HepG2 (cell line): ENCODE measurements at regions not wholly inside any gene's neighbourhood (a gene's known extent, or its start where the extent isn't known, plus 50 kb on each side); places are given as distances from the start of the nearest gene placed in this dataset.

Experiments used
- ATAC-seq: fragments of 200-7000 bp; cut with Tn5 transposase; 3 replicates; pipeline ENCODE4 v1.9.1; 2020; ENCODE audit warnings: mild to moderate bottlenecking, moderate library complexity
- BruUV-seq: library from RNA; stranded (reverse); fragments of 400-500 nt; replicated peaks from 2 replicates; lab custom pipeline; 2021; lab: Mats Ljungman, UMichigan
- CTCF ChIA-PET: fragments of 300-600 bp; formaldehyde crosslinking; extraction: SDS; loops from one replicate; lab custom pipeline; 2021; ENCODE audit warnings: low total read pairs, inconsistent platforms, low intra/inter-chr PET ratio; lab: Yijun Ruan, JAX
- POLR2A ChIA-PET: fragments of 350-600 bp; sonication (Branson Sonifier 250); formaldehyde crosslinking; loops from one replicate; lab custom pipeline; 2020; ENCODE audit warnings: antibody characterized with exemption, inconsistent platforms; lab: Yijun Ruan, JAX
- DNase-seq: peaks from one replicate; pipeline ENCODE4 v3.0.0-alpha.2; 2015; ENCODE audit warnings: low spot score
- FAIRE-seq: peaks from 3 replicates; lab custom pipeline; 2011; peaks lifted over from hg19 to GRCh38; lab: Jason Lieb, UNC
- H2AFZ ChIP-seq: one replicate; pipeline ENCODE4 v1.6.1; 2011; ENCODE audit warnings: low read length, inconsistent platforms
- H3K27ac ChIP-seq: fragments of 300-600 bp; 3 replicates; pipeline ENCODE4 v1.8.0; 2011; ENCODE audit warnings: mixed run types, mild to moderate bottlenecking, mixed read lengths, low read length, inconsistent platforms; ENCODE audit not compliant: insufficient read depth; ENCODE audit errors: extremely low read length
- H3K27me3 ChIP-seq, 2 experiments: fragments of 200-600 bp in 1 of 2; 2 replicates in 1 of 2; 3 replicates in 1 of 2; pipeline versions ENCODE4 v1.6.0 to v1.8.0; 2011; ENCODE audit warnings: low read length in 2 of 2, mild to moderate bottlenecking in 2 of 2, moderate library complexity in 2 of 2, inconsistent platforms in 1 of 2; ENCODE audit not compliant: insufficient read depth in 2 of 2, control insufficient read depth in 1 of 2
- H3K36me3 ChIP-seq, 2 experiments: fragments of 200-600 bp in 1 of 2; replicated peaks in 1 of 2; 2 replicates in 1 of 2; 3 replicates in 1 of 2; pipeline versions ENCODE4 v1.5.1 to v1.8.0; 2011; ENCODE audit warnings: low read length in 2 of 2, inconsistent platforms in 1 of 2; ENCODE audit not compliant: insufficient read depth in 2 of 2, control insufficient read depth in 1 of 2
- H3K4me1 ChIP-seq: 2 replicates; pipeline ENCODE4 v1.5.1; 2012; ENCODE audit warnings: low read length, inconsistent platforms; ENCODE audit not compliant: insufficient read depth
- H3K4me2 ChIP-seq: 2 replicates; pipeline ENCODE4 v1.6.0; 2011; ENCODE audit warnings: low read depth, low read length, inconsistent platforms
- H3K4me3 ChIP-seq, 3 experiments: fragments of 200-600 bp in 1 of 3; sonication (generic), shearing (Covaris generic) in 1 of 3; replicated peaks in 1 of 3; 2 replicates each; pipeline ENCODE4 v1.5.1; 2011 to 2016; ENCODE audit warnings: low read length in 3 of 3, inconsistent platforms in 2 of 3, low read depth in 2 of 3, mild to moderate bottlenecking in 2 of 3, control low read depth in 1 of 3, mixed read lengths in 1 of 3; ENCODE audit not compliant: insufficient read depth in 1 of 3
- H3K79me2 ChIP-seq: one replicate; pipeline ENCODE4 v1.6.1; 2011; ENCODE audit warnings: low read length, inconsistent platforms; ENCODE audit not compliant: insufficient read depth
- H3K9ac ChIP-seq: 2 replicates; pipeline ENCODE4 v1.6.0; 2011; ENCODE audit warnings: mild to moderate bottlenecking, low read depth, low read length, inconsistent platforms; ENCODE audit not compliant: insufficient read depth
- H3K9me3 ChIP-seq: 2 replicates; pipeline ENCODE4 v1.5.1; 2012; ENCODE audit warnings: mild to moderate bottlenecking, low read length
- H4K20me1 ChIP-seq: 2 replicates; pipeline ENCODE4 v1.6.0; 2011; ENCODE audit warnings: inconsistent platforms, mild to moderate bottlenecking, low read length, moderate library complexity; ENCODE audit not compliant: insufficient read depth
- ARNTL ChIP-seq: sonication (generic); formaldehyde crosslinking; IDR thresholded peaks from 2 replicates; pipeline ENCODE4 v1.4.0; 2020; ENCODE audit warnings: mild to moderate bottlenecking, missing genetic modification reagents
- MAFF ChIP-seq: IDR thresholded peaks from 2 replicates; pipeline ENCODE4 v1.6.1; 2011; ENCODE audit warnings: low read depth, low read length, improper control_type of control experiment
- PPARG ChIP-seq: conservative IDR thresholded peaks from 2 replicates; pipeline ENCODE4 v1.6.1; 2016; ENCODE audit warnings: missing biosample characterization, missing genetic modification reagents
- RBM22 ChIP-seq: fragments of 200-400 bp; formaldehyde crosslinking; optimal IDR thresholded peaks from 2 replicates; pipeline ENCODE3; 2017; ENCODE audit warnings: mild to moderate bottlenecking, low read length, moderate library complexity
- SIN3A ChIP-seq: IDR thresholded peaks from 2 replicates; pipeline ENCODE4 v1.6.1; 2011; ENCODE audit warnings: low read depth, mild to moderate bottlenecking, control low read depth, low read length, borderline replicate concordance
- SIN3B ChIP-seq: fragments of 150-350 bp; IDR thresholded peaks from 2 replicates; pipeline ENCODE4 v1.6.1; 2014; ENCODE audit warnings: low read length
- TAF1 ChIP-seq: sonication (generic); formaldehyde crosslinking; IDR thresholded peaks from 2 replicates; pipeline ENCODE4 v1.4.0; 2020; ENCODE audit warnings: missing genetic modification reagents
- ZNF460 ChIP-seq: sonication (generic); formaldehyde crosslinking; IDR thresholded peaks from 2 replicates; pipeline ENCODE4 v1.5.1; 2020; ENCODE audit warnings: missing genetic modification reagents, mild to moderate bottlenecking, borderline replicate concordance
- ZNF83 ChIP-seq: sonication (generic); formaldehyde crosslinking; IDR thresholded peaks from 2 replicates; pipeline ENCODE4 v1.4.0; 2020; ENCODE audit warnings: missing genetic modification reagents, mild to moderate bottlenecking, borderline replicate concordance
- ZSCAN20 ChIP-seq: sonication (generic); formaldehyde crosslinking; IDR thresholded peaks from 2 replicates; pipeline ENCODE4 v1.4.0; 2020; ENCODE audit warnings: missing genetic modification reagents, mild to moderate bottlenecking, borderline replicate concordance
- WGBS: methylation state at CpG from one replicate; pipeline ENCODE4 v1.1.6; 2017; ENCODE audit warnings: low lambda C conversion rate; 5-methylcytosine and 5-hydroxymethylcytosine counted together
- in situ Hi-C: cut with HindIII; loops from 2 replicates; pipeline ENCODE4 v1.10.0; 2017; ENCODE audit warnings: low pct_unique_long_range_greater_than_20kb; ENCODE audit not compliant: extremely low pct_ligation_motif_present
- intact Hi-C: fragments of 100-400 bp; cut with micrococcal nuclease; formaldehyde crosslinking; loops from one replicate; pipeline ENCODE4 v1.10.0; 2022; ENCODE audit not compliant: unreplicated experiment
- TF ChIP-seq, protein P1 (sequence below): sonication (generic); formaldehyde crosslinking; IDR thresholded peaks from 2 replicates; pipeline ENCODE4; 2020; ENCODE audit warnings: missing genetic modification reagents, mild to moderate bottlenecking, borderline replicate concordance
- TF ChIP-seq, protein P2 (sequence below): sonication (generic); formaldehyde crosslinking; IDR thresholded peaks from 2 replicates; pipeline ENCODE4 v1.4.0; 2020; ENCODE audit warnings: missing genetic modification reagents

DNA sequence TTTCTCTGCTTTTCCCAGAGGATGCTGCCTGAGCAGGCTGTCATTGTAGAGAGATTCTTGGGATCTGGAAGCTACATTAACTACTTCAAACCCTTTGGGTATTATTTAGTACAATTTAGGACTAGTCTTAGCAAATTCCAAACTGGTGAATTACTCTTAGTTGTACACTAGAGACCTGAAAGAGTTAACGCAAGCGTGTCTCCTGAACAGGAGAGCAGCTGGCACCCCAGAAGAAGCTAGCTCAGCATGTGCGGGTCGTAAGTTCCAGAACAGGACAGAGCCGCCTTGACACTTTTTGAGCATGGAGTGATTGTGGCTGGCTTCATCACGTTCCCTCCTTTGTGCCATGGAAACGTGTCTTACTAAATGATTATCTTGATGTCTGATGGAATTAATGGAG lies 495.7 kb upstream of the TPK1 start:
- 24% methylated on average over 7 of the region's 7 CpGs for WGBS
- no peaks in the 10 kb centered on the region for H4K20me1 ChIP-seq
- no TSS peak for BruUV-seq
- H3K9me3 ChIP-seq: peaks cover 90% of the 10 kb centered on the region
- no peak overlapping the region for H3K4me2 ChIP-seq
- H3K4me1 ChIP-seq: no peaks in the 10 kb centered on the region
- DNase-seq: no peak
- ChIA-PET CTCF (no interaction called here), POLR2A (no interaction called here)
- no peak overlapping the region for H3K4me3 ChIP-seq
- H3K36me3 ChIP-seq: no peaks in the 10 kb centered on the region
- H3K9ac ChIP-seq: no peak overlapping the region
- no peaks in the 10 kb centered on the region for H3K79me2 ChIP-seq
- no peak overlapping the region for H2AFZ ChIP-seq
- intact Hi-C loops: no loop called here
- FAIRE-seq: no peak
- no peaks in the 10 kb centered on the region for H3K27me3 ChIP-seq
- in situ Hi-C loops: no loop called here
- ATAC-seq: no peak
- TF ChIP-seq, protein P1, sequence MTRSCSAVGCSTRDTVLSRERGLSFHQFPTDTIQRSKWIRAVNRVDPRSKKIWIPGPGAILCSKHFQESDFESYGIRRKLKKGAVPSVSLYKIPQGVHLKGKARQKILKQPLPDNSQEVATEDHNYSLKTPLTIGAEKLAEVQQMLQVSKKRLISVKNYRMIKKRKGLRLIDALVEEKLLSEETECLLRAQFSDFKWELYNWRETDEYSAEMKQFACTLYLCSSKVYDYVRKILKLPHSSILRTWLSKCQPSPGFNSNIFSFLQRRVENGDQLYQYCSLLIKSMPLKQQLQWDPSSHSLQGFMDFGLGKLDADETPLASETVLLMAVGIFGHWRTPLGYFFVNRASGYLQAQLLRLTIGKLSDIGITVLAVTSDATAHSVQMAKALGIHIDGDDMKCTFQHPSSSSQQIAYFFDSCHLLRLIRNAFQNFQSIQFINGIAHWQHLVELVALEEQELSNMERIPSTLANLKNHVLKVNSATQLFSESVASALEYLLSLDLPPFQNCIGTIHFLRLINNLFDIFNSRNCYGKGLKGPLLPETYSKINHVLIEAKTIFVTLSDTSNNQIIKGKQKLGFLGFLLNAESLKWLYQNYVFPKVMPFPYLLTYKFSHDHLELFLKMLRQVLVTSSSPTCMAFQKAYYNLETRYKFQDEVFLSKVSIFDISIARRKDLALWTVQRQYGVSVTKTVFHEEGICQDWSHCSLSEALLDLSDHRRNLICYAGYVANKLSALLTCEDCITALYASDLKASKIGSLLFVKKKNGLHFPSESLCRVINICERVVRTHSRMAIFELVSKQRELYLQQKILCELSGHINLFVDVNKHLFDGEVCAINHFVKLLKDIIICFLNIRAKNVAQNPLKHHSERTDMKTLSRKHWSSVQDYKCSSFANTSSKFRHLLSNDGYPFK (CRISPR knock-in tag): no peak
- TF ChIP-seq TAF1 (CRISPR knock-in tag) (no peak), SIN3A (no peak), MAFF (no peak), ZNF460 (no peak), ZSCAN20 (CRISPR knock-in tag) (no peak), ARNTL (no peak), RBM22 (no peak), SIN3B (no peak), ZNF83 (CRISPR knock-in tag) (no peak), PPARG (no peak)
- TF ChIP-seq, protein P2, sequence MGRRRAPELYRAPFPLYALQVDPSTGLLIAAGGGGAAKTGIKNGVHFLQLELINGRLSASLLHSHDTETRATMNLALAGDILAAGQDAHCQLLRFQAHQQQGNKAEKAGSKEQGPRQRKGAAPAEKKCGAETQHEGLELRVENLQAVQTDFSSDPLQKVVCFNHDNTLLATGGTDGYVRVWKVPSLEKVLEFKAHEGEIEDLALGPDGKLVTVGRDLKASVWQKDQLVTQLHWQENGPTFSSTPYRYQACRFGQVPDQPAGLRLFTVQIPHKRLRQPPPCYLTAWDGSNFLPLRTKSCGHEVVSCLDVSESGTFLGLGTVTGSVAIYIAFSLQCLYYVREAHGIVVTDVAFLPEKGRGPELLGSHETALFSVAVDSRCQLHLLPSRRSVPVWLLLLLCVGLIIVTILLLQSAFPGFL: no peak
- no peak overlapping the region for H3K27ac ChIP-seq
